H7 (cell line): ENCODE measurements at regions not wholly inside any gene's neighbourhood (a gene's known extent, or its start where the extent isn't known, plus 50 kb on each side); places are given as distances from the start of the nearest gene placed in this dataset.

Source experiments
- DNase-seq: peaks from one replicate; pipeline ENCODE4 v3.0.0; 2012
- H3K27me3 ChIP-seq: 2 replicates; pipeline ENCODE4 v1.6.0; 2011; ENCODE audit warnings: mild to moderate bottlenecking, low read length; ENCODE audit not compliant: control insufficient read depth, insufficient read depth
- H3K36me3 ChIP-seq: replicated peaks from 2 replicates; pipeline ENCODE4 v1.5.1; 2011; ENCODE audit warnings: low read length; ENCODE audit not compliant: control insufficient read depth, insufficient read depth
- H3K4me3 ChIP-seq: 2 replicates; pipeline ENCODE4 v1.5.1; 2011; ENCODE audit warnings: low read depth, mild to moderate bottlenecking, control low read depth, low read length, moderate library complexity; ENCODE audit not compliant: insufficient read depth

- no peak for DNase-seq
- Histone ChIP-seq H3K36me3 (no peaks in the 10 kb centered on the region), H3K4me3 (no peak overlapping the region), H3K27me3 (no peaks in the 10 kb centered on the region)
Observed at GRCh38 chr13:73981595-73981994, 152.6 kb downstream of the KLF12 start.

GRCh38 chr13:73975767-73976166, 158.4 kb downstream of the KLF12 start:
- Histone ChIP-seq H3K36me3 (no peaks in the 10 kb centered on the region), H3K27me3 (no peaks in the 10 kb centered on the region), H3K4me3 (no peak overlapping the region)
- DNase-seq = no peak

- no peak for DNase-seq
- no peaks in the 10 kb centered on the region for H3K36me3 ChIP-seq
- H3K4me3 ChIP-seq = no peak overlapping the region
- H3K27me3 ChIP-seq = no peaks in the 10 kb centered on the region
Observed at GRCh38 chr13:73974051-73974450, 160.2 kb downstream of the KLF12 start.

- H3K27me3 ChIP-seq = no peaks in the 10 kb centered on the region
- no peak overlapping the region for H3K4me3 ChIP-seq
- DNase-seq = no peak
- no peaks in the 10 kb centered on the region for H3K36me3 ChIP-seq
Observed at GRCh38 chr13:73973156-73973555, 161.0 kb downstream of the KLF12 start.

GRCh38 chr13:73972545-73972944, 161.7 kb downstream of the KLF12 start:
- DNase-seq = no peak
- Histone ChIP-seq H3K36me3 (no peaks in the 10 kb centered on the region), H3K27me3 (no peaks in the 10 kb centered on the region), H3K4me3 (no peak overlapping the region)

GRCh38 chr13:73971481-73971880, 162.7 kb downstream of the KLF12 start:
- DNase-seq = no peak
- no peaks in the 10 kb centered on the region for H3K27me3 ChIP-seq
- no peaks in the 10 kb centered on the region for H3K36me3 ChIP-seq
- no peak overlapping the region for H3K4me3 ChIP-seq

- DNase-seq = no peak
- H3K4me3 ChIP-seq = no peak overlapping the region
- no peaks in the 10 kb centered on the region for H3K27me3 ChIP-seq
- no peaks in the 10 kb centered on the region for H3K36me3 ChIP-seq
Observed at GRCh38 chr13:73970421-73971055, 163.7 kb downstream of the KLF12 start.

GRCh38 chr13:73967397-73968165, 166.6 kb downstream of the KLF12 start:
- H3K4me3 ChIP-seq = no peak overlapping the region
- H3K36me3 ChIP-seq = no peaks in the 10 kb centered on the region
- no peak for DNase-seq
- no peaks in the 10 kb centered on the region for H3K27me3 ChIP-seq

- no peak for DNase-seq
- Histone ChIP-seq H3K4me3 (no peak overlapping the region), H3K36me3 (no peaks in the 10 kb centered on the region), H3K27me3 (no peaks in the 10 kb centered on the region)
Observed at GRCh38 chr13:73966331-73966730, 167.9 kb downstream of the KLF12 start.

- no peak overlapping the region for H3K4me3 ChIP-seq
- no peaks in the 10 kb centered on the region for H3K27me3 ChIP-seq
- DNase-seq = no peak
- H3K36me3 ChIP-seq = no peaks in the 10 kb centered on the region
Observed at GRCh38 chr13:73962284-73962683, 171.9 kb downstream of the KLF12 start.

- DNase-seq = no peak
- Histone ChIP-seq H3K36me3 (no peaks in the 10 kb centered on the region), H3K27me3 (no peaks in the 10 kb centered on the region)
Observed at GRCh38 chr13:73961181-73961580, 173.0 kb downstream of the KLF12 start.

GRCh38 chr13:73960474-73960873, 173.7 kb downstream of the KLF12 start:
- DNase-seq = no peak

More at GRCh38 chr13:73961181-73961580, 173.0 kb downstream of the KLF12 start:
- no peak overlapping the region for H3K4me3 ChIP-seq

GRCh38 chr13:73958657-73959397, 175.4 kb downstream of the KLF12 start:
- Histone ChIP-seq H3K36me3 (no peaks in the 10 kb centered on the region), H3K27me3 (no peaks in the 10 kb centered on the region), H3K4me3 (no peak overlapping the region)
- no peak for DNase-seq

More at GRCh38 chr13:73960474-73960873, 173.7 kb downstream of the KLF12 start:
- no peaks in the 10 kb centered on the region for H3K36me3 ChIP-seq
- no peaks in the 10 kb centered on the region for H3K27me3 ChIP-seq
- no peak overlapping the region for H3K4me3 ChIP-seq

- DNase-seq = no peak
- H3K36me3 ChIP-seq = no peaks in the 10 kb centered on the region
- no peaks in the 10 kb centered on the region for H3K27me3 ChIP-seq
- no peak overlapping the region for H3K4me3 ChIP-seq
Observed at GRCh38 chr13:73957889-73958288, 176.3 kb downstream of the KLF12 start.
